ENCODE measurements at regions not wholly inside any gene's neighbourhood (a gene's known extent, or its start where the extent isn't known, plus 50 kb on each side); places are given as distances from the start of the nearest gene placed in this dataset.
A peak's percentile ranks its signal among the peaks of the same experiment; 100 is the strongest.
"Not testable (repeated sequence)": the region's sequence is repeated elsewhere in the genome, so short reads cannot be mapped to it uniquely, and the experiment has no call there.

DNA sequence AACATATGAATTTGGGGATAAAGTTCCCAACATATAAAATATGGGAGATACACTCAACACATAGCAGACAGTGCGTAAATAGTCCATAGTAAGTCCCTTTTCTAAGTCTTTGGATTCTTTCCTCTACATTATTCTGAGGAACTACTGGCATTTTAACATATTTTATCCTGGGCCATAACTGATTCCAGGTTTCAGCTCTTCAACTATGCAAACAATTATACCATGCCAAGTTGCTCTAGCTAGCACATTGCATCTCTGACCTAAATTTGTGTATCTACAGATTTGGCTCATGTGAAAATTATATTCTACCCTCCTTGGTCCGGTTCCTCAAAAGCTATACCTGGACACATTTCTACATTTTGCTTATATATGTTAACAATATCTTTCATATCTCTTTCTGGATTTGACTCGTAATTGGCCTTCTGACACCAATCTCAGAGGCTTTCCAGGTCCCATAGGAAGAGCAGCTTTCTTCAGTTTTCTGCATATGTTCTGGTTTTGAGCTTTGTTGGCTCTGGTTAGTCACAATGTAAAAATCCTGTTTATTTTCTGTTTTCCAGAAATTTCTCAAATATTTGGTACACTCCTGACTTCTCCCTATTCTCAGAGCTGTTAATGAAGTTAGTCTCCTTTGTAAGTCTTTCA, 305.4 kb downstream of the BMP4 start:
- DNase-seq, result peak; percentile 49

DNA sequence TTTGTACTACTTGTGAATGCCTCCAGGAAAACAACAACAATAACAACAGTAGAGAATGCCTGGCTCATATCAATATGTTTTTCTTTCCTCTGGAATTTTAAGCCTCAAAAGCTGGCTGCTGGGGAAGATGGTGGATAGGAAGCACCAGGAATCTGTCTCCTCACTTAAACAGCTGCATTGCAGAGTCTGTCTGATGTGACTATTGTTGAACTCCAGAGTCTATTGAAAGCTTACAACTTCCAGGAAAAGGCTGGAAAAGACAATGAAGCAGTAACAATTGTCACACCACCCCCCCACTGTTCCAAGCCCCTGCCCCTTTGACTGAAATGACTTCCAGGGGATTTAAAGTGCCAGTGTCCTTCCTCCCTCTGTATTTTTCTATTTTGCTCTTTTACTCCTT, 309.7 kb downstream of the BMP4 start:
- DNase-seq, result peak; percentile 50

DNA sequence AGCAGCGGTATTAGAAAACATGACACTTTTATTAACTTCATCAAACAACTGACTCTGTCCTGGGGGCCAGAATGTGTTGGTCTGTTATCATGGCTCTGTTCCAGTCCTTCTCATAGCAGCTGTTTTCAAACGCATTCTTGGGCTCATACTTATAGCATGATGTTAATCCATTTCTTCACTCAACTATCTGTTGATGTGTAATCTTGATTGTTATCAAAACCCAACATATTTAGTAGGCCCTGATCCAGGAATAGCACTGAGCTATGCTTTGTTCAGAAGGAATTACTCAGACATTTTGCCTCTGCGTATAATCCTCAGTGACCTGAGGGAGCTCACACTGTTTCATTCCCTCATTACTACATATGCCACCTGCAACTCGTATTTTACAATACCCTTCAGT, 315.9 kb downstream of the BMP4 start:
- peak; percentile 41 for DNase-seq

DNA sequence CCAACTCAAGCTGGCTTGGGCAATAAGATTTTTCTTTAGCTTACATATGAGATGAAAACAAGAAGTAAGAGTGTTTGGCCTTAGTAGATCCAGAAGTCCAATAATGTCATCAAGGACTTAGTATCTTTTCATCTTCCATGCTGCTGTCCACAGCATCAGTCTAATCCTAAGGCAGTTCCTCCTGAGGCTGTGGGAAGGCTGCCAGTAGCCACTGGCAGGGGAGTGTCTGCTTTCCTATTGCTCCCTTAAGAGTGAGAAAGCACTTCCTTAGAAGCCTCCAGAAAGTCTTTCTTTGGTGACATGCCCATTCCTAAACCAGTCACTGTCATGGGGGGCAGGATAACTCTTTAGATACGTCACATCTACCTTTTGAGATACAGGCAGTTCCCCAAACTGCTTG, 317.7 kb downstream of the BMP4 start:
- no peak for DNase-seq

DNA sequence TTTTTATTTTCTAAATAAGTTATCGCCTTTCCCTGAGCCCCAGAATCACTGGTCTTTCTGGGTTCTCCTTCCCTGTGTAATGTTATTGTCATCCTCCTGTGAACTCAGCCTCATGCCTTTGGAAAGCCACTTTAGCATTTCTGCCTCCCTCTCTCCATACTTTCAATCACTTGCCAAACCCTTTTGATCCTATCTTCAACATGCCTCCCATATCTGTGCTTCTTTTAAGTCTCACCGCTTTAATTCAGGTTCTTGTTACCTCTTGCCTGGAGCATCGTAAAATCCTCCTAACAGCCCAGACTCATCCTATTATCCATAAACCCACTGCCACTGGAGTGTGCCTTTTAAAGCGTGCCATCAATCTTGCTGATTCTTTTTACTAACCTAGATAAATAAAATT, 321.8 kb downstream of the BMP4 start:
- no peak for DNase-seq

DNA sequence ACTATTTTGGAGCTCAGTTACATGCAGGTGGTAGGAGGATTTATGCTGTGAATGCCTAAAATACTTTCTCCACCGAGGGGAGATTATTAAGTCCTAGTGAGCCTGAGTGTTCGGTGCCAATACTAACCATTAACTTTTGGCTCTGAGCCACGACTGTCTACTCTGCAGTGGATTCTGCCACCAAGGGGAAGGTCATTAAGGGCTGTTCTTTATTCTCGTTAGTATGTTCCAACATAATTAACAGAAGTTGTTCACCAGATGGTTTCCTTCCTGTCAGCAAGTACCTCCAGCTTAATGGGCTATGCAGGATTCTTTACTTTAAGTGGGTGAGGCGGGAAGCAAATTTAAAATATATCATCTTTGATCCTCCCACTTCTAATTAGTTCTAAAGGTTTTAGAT, 326.3 kb downstream of the BMP4 start:
- DNase-seq, result peak; percentile 71

DNA sequence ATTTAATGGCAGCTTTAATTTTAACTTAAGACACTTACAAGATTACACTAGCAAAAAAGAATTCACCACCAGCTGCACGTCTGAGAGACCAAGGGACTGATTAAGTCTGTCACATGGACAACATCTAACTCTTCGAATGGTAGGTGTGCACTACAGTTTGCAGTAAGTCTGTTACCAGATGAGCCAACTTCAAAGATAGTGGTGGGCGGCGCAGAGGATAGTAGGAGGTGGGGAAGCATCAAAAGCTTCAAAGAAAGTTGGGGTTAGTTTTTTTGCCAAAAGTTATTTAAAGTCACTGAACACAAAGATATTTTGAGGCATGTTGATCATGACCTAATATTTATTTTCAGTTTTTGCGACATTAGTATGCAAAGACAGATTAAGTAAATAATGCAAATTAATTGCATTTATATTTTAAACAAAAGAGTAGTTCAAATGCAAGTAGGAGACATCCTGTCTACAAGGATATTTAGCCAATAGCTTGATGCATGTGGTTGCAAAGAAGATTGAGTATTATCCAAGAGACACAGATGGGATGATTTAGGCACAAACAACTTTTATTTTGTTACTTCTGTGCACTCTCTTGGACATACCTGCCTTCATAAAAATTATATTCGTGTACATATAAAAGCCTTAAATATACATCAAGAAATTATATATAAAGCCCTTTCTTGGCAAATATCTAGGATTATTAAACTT, 327.7 kb downstream of the BMP4 start:
- no peak for DNase-seq

DNA sequence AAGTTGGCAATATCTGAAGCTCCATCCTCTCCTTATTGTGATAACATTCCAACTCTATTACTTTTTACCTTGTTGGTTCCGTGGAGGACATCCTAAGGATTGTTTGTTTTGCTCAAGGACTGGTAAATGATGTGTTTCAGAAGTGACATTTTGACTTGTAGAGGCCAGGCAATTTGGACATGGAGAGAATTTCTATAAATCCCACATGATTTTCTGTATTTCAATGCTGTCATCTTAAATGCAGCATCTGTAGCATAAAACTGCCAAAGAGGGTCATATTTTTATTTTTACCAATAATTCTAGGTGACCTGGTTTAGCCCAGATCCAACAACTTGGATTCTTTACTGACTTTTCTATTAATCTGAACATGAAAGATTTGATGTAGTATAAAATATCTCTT, 328.4 kb downstream of the BMP4 start:
- DNase-seq, result no peak

DNA sequence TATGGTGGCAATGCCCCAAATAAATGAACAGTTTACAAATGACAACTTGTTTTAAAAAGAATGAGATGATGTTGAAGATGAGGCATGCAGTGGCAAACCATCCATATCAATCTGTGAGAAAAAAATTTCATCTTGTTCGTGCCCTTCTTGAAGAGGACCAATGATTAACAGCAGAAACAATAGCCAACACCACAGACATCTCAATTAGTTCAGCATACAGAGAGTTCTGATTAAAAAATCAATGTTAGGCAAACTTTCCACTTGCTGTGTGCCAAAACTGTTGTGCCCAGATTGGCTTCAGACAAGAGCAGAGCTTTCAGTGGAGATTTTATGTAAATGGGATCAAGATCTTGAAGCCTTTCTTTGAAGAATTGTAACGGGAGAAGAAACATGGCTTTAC, 329.9 kb downstream of the BMP4 start:
- no peak for DNase-seq

DNA sequence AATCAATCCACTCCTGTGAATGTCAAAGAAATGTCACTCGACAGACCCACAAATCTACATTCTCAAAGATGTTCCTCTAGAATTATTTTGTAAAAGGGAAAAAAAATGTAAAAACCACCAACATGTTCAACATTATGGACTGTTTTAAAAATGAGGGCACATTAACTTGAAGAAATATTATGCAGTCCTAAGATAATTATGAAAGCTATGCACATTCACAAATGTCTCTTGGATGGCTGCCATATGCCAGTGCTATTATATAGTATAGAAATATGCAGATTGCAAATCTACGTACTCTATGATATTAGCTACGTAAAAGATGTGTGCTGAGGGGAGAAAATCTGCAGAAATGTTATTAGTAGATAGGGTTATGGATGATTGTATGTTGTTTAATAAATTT, 334.2 kb downstream of the BMP4 start:
- DNase-seq, result no peak

DNA sequence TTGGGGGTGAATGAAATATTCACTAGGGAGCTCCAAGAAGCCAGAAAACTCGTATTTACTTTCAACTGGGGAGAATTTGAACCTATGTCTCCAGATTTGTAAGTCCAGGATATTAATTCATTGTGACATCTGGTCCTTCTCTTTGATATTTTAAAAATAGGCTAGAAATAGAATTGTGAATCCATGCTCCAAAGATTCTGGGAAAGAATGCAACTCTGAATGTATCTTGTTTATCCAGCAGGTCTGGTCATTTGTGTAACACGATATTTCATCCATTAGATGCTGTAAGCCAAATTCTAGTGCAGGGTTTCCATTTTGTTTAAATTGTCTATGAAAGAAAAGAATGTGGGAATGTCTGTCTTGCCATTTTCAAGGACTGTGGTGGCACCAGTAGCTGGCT, 334.7 kb downstream of the BMP4 start:
- no peak for DNase-seq

DNA sequence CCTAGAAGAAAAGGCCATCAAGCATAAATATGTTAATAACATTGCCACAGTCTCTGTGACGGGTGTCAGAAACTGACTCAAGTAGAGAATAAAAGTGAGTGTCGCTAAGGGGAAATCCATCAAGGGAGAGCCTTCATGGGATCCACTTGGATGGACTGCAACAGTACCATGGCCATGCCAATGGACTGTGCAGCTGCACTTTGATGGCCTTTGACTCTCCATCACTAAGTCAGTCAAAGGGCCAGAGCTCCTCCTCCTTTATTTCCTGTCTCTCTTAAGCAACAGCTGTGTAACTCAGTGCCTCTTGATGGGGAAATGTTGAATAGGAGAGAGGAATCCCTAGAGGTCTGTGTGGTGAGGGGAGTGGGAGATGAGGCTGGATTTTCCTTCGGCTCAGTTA, 335.2 kb downstream of the BMP4 start:
- DNase-seq, result no peak

DNA sequence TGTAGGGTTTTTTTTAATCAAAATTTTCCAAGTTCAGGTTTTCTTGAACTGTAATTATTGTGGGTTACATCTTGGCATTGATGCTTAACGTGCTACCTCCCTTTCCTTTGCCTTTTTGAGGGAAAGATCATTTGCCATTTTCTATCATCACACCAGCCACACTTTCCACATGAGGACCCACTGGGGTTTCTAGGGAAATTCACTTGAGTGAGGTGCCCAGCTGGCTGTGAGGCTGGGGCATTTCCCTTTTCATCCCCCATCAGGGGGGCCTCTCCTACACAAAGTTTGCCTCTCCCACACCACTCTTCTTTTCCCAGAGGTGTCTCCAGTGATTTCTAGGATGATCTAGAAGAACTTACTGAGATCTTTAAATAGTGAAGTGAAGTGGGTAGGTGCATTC, 335.7 kb downstream of the BMP4 start:
- DNase-seq, result no peak

DNA sequence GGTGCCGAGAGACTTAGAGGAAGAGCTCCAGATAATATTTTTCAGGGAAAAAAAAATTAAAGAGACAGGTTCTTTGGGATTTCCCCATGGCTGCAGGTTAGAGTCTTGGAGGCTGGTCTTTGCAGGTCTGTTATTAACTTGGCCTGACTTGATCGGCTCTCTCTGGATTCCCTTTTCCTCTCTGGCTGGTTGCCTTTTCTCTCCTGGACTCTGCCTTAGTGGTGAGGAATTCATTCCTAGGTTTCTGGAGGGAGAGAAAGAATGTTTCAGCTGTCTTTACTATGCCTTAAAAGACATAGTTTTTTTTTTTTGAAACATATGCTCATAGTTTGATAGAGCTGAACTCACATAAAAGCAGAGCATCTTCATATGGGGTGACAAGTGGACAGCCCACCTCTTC, 336.3 kb downstream of the BMP4 start:
- DNase-seq, result no peak

DNA sequence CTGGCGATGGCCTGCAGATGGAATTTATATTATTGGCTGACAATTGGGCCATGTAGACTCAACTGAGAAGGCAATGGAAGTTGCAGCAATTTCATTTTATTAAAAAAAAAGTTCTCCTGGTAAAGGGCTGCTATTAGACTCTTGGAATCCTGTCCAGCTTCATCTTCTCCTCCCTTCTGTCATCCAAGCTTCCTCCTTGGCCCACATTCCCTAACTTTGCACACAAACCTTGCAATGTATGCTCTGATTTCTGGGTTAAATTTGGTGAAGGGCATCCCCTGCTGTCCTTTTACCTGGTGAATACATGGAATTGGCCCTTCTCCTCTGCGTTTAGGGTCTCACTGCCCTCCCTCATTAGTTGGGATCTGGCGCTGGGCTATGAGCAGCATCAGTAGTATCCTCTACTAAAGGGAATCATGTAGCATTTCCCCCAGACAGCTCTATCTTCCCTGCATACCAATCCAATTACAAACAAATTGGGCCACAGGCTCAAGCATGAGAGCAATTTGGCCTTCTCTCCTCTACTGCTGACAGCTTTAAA, 336.9 kb downstream of the BMP4 start:
- DNase-seq, result peak; percentile 22

DNA sequence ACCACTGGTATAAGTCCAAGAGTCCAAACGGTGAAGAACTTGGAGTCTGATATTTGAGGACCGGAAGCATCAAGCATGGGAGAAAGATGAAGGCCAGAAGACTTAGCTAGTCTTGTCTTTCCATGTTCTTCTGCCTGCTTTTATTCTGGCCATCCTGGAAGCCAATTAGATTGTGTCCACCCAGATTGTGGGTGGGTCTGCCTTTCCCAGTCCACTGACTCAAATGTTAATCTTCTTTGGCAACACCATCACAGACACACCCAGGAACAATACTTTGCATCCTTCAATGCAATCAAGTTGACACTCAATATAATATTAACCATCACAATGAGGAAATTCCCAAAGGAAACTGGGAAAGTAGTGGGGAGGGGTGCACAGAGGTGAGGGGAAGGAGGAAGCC, 340.1 kb downstream of the BMP4 start:
- DNase-seq, result not testable (repeated sequence)

DNA sequence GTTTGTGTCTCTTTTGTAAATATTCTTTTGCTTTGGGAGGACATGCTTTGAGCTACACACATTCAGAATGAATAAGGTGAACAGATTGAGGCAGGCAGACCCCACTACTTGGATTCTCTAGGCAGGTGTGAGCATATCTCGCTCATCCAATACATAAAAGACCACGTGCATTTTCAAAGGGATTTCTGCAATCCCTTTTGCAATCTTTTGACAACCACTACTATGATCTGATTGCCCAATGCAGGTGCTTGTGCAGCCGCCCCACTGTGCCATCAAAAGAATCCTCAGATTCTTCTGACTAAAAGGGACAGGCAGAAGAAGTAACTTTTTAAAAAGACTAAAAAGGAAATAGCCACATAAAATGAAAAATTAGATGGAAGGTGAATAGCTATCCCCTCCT, 341.4 kb downstream of the BMP4 start:
- DNase-seq, result no peak

DNA sequence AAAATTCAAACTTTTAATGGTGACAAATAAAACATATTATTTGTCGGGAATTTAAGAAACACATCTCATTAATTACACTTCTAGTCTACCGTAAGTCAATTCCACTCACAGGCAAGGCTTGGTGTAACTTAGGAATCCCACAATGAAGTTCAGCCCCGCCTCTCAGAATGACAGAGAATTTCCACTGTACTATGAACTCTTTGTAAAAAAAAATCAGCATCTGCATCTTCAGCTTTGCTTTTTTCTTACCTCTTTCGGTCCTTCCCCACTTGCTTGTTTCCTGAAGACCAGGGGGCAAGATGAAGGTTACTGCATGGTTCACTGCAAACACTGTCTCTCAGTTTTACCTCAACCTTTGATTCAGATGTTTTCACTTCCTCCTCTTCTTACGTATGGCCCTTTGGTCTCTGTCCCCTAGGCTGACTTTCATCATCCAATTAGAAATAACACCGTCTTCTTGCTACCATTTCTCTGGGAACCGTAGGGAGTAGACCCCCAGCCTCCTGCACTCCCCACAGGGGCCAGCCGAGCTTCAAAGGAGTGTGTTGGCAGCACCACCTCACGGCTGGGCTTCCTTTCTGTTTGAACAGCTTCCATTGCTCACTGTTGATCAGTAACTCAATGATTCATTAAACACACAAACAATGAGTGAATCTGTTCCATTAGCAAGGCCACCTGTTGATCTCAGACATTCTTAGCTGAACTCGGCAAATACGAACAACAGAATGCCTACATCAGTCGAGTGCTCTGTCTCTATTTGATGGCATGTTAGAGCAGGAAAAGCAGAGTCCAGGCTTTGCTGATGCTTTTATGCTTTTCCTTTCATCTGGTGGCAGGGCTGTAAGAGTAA, 343.0 kb downstream of the BMP4 start:
- peak; percentile 47 for DNase-seq

DNA sequence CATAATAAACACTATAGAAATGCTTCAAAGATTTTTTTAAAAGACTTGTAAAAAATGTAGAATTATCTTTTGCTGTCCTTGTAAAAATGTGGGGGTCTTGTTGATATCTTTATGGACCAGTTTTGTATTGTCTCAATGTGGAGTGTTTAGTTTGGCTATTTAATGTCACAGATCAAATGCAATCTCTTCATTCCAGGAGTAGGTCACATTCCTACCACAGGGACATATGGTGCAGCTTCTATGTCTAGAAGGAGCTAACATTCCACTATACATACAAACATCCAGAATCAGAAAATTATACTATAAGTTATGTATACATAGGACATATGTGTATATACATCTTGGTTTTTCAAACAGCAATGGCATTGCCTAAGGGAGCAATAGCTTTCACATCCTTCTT, 345.7 kb downstream of the BMP4 start:
- DNase-seq, result no peak

DNA sequence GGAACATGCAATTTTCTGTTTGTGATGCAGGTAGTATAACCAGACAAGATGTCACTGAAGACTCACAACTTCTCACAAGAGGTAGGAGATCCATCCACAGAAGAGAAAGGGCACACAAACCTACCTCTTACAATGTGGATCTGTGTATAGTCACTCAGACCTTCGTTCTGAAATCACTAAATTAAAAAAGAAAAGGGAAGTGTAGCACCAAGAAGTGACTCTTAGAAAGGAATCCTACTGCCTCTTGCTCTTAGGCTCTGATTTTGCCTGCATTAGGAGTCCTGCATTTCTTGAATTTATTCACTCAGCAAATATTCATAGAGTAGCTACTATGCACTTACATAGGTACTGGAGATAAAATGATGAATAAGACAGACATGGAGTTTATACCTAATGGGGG, 347.6 kb downstream of the BMP4 start:
- DNase-seq, result no peak

DNA sequence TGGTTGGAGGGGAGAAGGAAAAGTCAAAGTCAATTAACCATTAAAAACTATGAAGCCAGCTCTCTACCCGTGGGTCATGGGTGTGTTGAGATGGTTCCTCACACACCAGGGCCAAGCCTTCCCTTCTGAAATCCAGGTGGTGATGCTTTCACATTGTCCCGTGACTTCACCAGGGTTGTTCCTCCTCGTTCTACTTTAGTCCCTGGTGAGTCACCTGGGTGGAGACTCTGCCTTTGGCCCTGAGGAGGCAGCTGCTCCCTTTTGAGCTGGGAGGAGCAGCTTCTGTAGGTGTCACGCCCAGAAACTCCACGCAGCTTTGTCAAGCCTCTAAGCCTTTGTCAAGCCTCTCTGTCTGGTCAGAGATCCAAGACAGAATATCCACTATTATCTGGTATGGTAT, 348.3 kb downstream of the BMP4 start:
- DNase-seq, result no peak

DNA sequence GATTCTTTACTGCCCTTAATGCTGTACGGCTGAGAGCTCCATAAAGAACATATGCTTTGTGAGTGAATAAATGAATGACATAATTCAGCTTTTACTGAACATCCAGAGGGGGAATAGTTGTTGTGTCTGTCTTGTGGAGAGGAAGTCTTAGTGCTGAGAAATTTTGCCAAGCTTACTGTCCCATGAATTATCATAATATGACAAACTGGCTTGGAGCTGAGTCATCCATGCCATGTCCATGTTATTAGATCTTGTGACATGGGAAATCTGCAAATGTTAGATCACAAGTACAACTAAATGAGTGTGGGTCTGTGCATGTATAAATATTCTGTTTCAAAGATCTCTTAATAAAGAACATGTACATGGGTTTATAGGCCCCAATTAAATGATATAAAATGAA, 350.4 kb downstream of the BMP4 start:
- DNase-seq, result no peak

DNA sequence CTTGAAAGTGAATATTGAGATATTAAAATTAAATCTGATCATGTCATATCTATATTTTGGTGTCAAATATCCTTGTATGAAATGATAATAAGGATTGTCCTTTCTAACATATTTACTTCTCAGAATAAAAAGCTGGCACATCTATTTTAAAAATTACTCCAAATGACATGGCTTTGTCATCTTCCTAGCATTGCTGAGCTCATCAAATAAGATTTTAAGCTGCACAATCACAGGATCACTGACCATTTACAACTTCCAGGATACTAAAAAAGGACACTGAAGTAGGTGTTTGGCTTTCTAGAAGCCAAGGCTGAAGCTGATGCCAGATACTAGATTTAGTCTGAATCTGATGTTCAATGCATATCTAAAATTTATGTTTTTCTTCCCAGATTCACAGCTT, 351.1 kb downstream of the BMP4 start:
- DNase-seq, result no peak

DNA sequence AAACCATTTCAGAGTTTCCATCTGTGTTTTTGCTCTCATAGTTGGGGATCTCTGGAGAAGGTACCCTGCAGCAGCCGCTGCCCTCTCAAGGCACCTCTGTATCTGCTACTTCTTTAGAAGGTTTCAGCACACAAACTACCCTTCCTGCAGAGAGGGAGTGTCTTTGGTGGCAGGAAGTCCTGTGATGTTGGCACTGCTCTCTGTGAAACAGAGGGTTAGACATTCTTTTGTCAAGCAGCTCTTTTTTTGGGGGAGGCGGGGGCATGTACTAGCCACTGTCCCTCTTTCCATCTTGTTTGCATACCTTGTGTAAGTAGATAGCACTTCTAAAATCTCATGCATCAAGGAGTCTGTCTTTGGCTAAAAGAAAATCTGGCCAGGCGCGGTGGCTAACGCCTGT, 352.6 kb downstream of the BMP4 start:
- no peak for DNase-seq

All from eye (tissue), 1 donor.